Gastroesophageal sphincter (tissue), 4 donors: ENCODE measurements at regions not wholly inside any gene's neighbourhood (a gene's known extent, or its start where the extent isn't known, plus 50 kb on each side); places are given as distances from the start of the nearest gene placed in this dataset.

Source experiments
- ATAC-seq: fragments of 150-250 bp; one replicate; pipeline ENCODE4 v1.9.1; 2016; ENCODE audit warnings: mild to moderate bottlenecking, moderate library complexity
- H3K27ac ChIP-seq, 4 donors: fragments of 200-600 bp; sonication (generic) in 3 of 4; 1 replicate in 3 of 4; 2 replicates in 1 of 4; pipeline ENCODE4 v1.5.1; 2016 to 2019
- H3K27me3 ChIP-seq: fragments of 200-600 bp; sonication (generic); one replicate; pipeline ENCODE4 v1.5.1; 2019
- H3K36me3 ChIP-seq, 2 donors: fragments of 200-600 bp; sonication (generic); one replicate each; pipeline ENCODE4 v1.5.1; 2019; ENCODE audit warnings: control low read depth in 1 of 2
- H3K4me1 ChIP-seq, 3 donors: fragments of 200-600 bp; sonication (generic); 1 replicate in 2 of 3; 2 replicates in 1 of 3; pipeline ENCODE4 v1.5.1; 2016 to 2019; ENCODE audit warnings: control low read depth in 2 of 3
- H3K4me3 ChIP-seq, 2 donors: fragments of 200-600 bp; sonication (generic); one replicate each; pipeline ENCODE4 v1.5.1; 2019; ENCODE audit warnings: mild to moderate bottlenecking in 1 of 2, moderate library complexity in 1 of 2
- H3K9me3 ChIP-seq, 3 donors: fragments of 200-600 bp; sonication (generic); one replicate each; pipeline ENCODE4 v1.5.1; 2017 to 2019; ENCODE audit warnings: control low read depth in 2 of 3
- EP300 ChIP-seq: sonication (generic); formaldehyde crosslinking; IDR thresholded peaks from one replicate; pipeline ENCODE4 v1.6.1; 2017; ENCODE audit warnings: antibody characterized with exemption, mild to moderate bottlenecking
- POLR2A ChIP-seq, 2 donors: fragments of 450-650 bp; IDR thresholded peaks; one replicate each; pipeline ENCODE4 v1.6.1; 2017; ENCODE audit warnings: antibody characterized with exemption in 2 of 2, mild to moderate bottlenecking in 2 of 2, moderate library complexity in 1 of 2
- POLR2AphosphoS5 ChIP-seq: sonication (generic); formaldehyde crosslinking; IDR thresholded peaks from one replicate; pipeline ENCODE4 v1.6.1; 2017; ENCODE audit warnings: antibody characterized with exemption
- WGBS, 2 donors: methylation state at CpG; one replicate each; pipeline ENCODE4 v1.1.5; 2018; ENCODE audit warnings: low coverage in 1 of 2; 5-methylcytosine and 5-hydroxymethylcytosine counted together
- TF ChIP-seq, protein P1 (sequence below), 4 experiments: fragments of 200-600 bp in 2 of 4; fragments of 450-650 bp in 2 of 4; sonication (generic) in 1 of 4; IDR thresholded peaks; one replicate each; pipeline ENCODE4 v1.5.1; 2017 to 2019; ENCODE audit warnings: antibody characterized with exemption in 4 of 4, mild to moderate bottlenecking in 2 of 4, moderate library complexity in 2 of 4

DNA sequence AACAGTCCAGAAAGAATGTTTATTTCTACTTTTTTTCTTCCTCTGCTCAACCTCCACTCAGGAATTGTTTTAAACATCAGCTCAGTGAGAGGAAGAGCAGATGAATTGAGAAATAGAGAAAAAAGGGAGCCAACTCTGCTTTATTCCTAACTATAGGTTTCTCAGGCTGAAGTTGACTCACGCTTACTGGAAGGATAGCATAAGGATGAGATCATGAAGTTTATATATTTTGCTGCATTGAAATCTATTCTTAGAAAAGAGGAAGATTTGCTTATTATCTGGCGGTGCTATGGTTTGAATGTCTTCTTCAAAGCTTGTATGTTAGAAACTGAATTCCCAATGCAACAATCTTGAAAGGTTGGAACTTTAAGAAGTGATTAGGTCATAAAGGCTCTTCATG, 1673.4 kb upstream of the PCDH7 start:
- Histone ChIP-seq H3K4me1 (no peaks in the 10 kb centered on the region), H3K36me3 (no peaks in the 10 kb centered on the region), H3K4me3 (no peak overlapping the region), H3K27me3 (no peaks in the 10 kb centered on the region), H3K9me3 (no peaks in the 10 kb centered on the region), H3K27ac (no peak overlapping the region)
- TF ChIP-seq POLR2AphosphoS5 (no peak), EP300 (no peak), POLR2A (IDR thresholded peaks at IDR 0.05) (no peak)
- ATAC-seq: no peak
- WGBS, 2 donors: 13 to 36% methylated on average over 1 to 2 of the region's 2 CpGs

DNA sequence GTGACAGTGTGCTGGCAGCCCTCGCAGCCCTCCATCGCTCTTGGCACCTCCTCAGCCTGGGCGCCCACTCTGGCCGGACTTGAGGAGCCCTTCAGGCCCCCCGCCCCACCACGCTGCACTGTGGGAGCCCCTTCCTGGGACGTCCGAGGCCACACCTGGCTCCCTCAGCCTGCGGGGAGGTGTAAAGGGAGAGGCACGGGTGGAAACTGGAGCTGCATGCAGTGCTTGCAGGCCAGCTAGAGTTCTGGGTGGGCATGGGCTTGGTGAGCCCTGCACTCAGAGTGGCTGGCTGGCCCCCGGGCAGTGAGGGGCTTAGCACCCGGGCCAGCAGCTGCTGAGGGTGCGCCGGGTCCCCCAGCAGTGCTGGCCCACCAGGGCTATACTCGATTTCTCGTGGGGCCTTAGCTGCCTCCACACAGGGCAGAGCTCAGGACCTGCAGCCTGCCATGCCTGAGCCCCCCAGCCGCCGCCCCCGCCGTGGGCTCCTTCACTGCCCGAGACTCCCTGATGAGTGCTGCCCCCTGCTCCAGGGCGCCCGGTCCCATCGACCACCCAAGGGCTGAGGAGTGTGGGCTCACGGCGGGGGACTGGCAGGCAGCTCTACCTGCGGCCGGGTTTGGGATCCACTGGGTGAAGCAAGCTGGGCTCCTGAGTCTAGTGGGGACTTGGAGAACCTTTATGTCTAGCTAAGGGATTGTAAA, 1672.7 kb upstream of the PCDH7 start:
- Histone ChIP-seq H3K4me1 (no peaks in the 10 kb centered on the region), H3K27ac (no peak overlapping the region), H3K27me3 (no peaks in the 10 kb centered on the region), H3K36me3 (no peaks in the 10 kb centered on the region), H3K4me3 (no peak overlapping the region), H3K9me3 (no peaks in the 10 kb centered on the region)
- no peak for ATAC-seq
- WGBS, 2 donors: 90% methylated on average over 4 of the region's 28 CpGs; no CpG with 5 or more reads in 1 of the 2 donors
- no peak for TF ChIP-seq EP300
- TF ChIP-seq POLR2A (IDR thresholded peaks at IDR 0.05): no peak
- TF ChIP-seq, protein P1, sequence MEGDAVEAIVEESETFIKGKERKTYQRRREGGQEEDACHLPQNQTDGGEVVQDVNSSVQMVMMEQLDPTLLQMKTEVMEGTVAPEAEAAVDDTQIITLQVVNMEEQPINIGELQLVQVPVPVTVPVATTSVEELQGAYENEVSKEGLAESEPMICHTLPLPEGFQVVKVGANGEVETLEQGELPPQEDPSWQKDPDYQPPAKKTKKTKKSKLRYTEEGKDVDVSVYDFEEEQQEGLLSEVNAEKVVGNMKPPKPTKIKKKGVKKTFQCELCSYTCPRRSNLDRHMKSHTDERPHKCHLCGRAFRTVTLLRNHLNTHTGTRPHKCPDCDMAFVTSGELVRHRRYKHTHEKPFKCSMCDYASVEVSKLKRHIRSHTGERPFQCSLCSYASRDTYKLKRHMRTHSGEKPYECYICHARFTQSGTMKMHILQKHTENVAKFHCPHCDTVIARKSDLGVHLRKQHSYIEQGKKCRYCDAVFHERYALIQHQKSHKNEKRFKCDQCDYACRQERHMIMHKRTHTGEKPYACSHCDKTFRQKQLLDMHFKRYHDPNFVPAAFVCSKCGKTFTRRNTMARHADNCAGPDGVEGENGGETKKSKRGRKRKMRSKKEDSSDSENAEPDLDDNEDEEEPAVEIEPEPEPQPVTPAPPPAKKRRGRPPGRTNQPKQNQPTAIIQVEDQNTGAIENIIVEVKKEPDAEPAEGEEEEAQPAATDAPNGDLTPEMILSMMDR (IDR thresholded peaks at IDR 0.05): no peak
- TF ChIP-seq POLR2AphosphoS5: no peak

DNA sequence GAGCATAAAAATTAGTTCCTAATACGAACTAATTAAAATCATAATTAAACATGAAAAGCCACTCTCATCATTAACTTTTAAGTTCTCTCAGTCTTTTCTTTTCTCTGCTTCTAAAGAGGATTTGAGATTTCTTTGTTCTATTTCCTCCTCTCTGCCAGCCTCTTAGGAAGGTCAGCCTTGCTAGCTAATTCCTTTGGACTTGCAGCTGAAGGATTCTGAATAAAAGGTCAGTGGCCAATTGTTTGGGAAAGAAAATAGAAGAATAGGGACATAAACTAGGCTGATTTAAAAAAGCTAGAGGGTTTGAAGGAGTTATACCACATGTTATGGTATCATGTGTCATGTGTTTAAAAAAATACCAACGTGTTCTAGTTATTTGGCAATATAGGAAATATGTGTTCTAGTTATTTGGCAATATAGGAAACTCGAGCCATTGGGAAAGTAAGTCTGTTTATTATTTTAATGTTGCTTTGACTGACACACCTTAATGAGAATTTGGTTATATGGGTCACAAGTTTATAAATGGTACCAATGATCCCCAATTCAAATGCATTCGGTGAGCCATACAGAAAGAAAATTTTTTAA, 1668.7 kb upstream of the PCDH7 start:
- Histone ChIP-seq H3K27ac (no peak overlapping the region), H3K27me3 (no peaks in the 10 kb centered on the region), H3K36me3 (no peaks in the 10 kb centered on the region), H3K4me3 (no peak overlapping the region), H3K4me1 (no peaks in the 10 kb centered on the region), H3K9me3 (no peaks in the 10 kb centered on the region)
- whole genome bisulfite sequencing, 2 donors: 65 to 66% methylated on average over 4 of the region's 4 CpGs
- no peak for TF ChIP-seq POLR2AphosphoS5
- TF ChIP-seq, protein P1 (IDR thresholded peaks at IDR 0.05): no peak
- no peak for TF ChIP-seq POLR2A (IDR thresholded peaks at IDR 0.05)
- TF ChIP-seq EP300: no peak
- no peak for ATAC-seq

DNA sequence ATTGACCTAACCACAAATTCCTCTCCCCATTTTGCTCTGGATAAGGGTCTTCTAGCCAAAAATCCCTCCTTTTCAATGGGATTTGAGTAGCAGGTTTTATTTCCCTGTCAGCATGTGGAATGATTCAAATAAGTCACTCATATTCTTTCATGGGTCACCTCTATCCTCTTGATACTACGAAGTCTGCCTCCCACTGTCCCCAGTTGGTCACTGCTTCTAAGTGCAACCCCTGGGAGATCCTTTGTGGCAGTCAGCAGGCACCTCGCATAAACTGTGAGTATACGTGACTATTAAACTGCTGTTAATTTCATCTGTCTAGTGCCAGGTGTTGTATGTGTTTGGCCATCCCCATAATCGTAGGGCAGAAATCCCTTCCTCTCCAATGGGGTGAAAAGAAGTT, 1667.9 kb upstream of the PCDH7 start:
- TF ChIP-seq POLR2A (IDR thresholded peaks at IDR 0.05) (no peak), EP300 (no peak), POLR2AphosphoS5 (no peak)
- TF ChIP-seq, protein P1 (IDR thresholded peaks at IDR 0.05): no peak
- no peak for ATAC-seq
- H3K4me1 ChIP-seq: no peaks in the 10 kb centered on the region
- no peak overlapping the region for H3K27ac ChIP-seq
- H3K4me3 ChIP-seq: no peak overlapping the region
- 60 to 76% methylated on average over 1 to 4 of the region's 4 CpGs for WGBS, 2 donors
- H3K27me3 ChIP-seq: no peaks in the 10 kb centered on the region
- H3K36me3 ChIP-seq: no peaks in the 10 kb centered on the region
- no peaks in the 10 kb centered on the region for H3K9me3 ChIP-seq

DNA sequence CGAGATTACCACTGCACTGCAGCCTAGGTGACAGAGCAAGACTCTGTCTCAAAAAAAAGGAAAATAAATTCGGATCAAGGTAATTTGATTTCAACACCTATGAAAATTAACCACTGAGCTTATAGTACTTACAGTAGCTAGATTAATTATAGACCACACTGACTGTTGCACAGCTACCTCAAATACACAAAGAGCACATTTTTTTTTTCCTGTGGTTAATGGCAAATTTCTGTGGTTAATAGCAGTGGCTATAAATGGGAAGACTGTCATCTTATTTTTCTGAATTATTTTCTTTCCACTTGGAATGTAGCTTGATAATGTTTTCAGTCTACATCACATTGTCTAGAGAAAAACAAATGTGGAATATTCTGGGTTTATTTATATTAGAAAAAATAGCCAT, 1661.6 kb upstream of the PCDH7 start:
- 78 to 86% methylated on average over 1 of the region's 2 CpGs for WGBS, 2 donors

More for the DNA sequence above, 1661.6 kb upstream of the PCDH7 start:
- Histone ChIP-seq H3K27ac (no peak overlapping the region), H3K27me3 (no peaks in the 10 kb centered on the region), H3K4me1 (no peaks in the 10 kb centered on the region), H3K4me3 (no peak overlapping the region), H3K9me3 (no peaks in the 10 kb centered on the region), H3K36me3 (no peaks in the 10 kb centered on the region)
- TF ChIP-seq, protein P1 (IDR thresholded peaks at IDR 0.05): no peak
- TF ChIP-seq POLR2AphosphoS5 (no peak), POLR2A (IDR thresholded peaks at IDR 0.05) (no peak), EP300 (no peak)
- no peak for ATAC-seq
